OCI-LY3 (cell line): ENCODE measurements at regions not wholly inside any gene's neighbourhood (a gene's known extent, or its start where the extent isn't known, plus 50 kb on each side); places are given as distances from the start of the nearest gene placed in this dataset.

Source experiments
- EZH2phosphoT487 ChIP-seq: fragments of 200-600 bp; shearing (Covaris generic); IDR thresholded peaks from 2 replicates; pipeline ENCODE4 v1.6.1; 2018; ENCODE audit warnings: antibody characterized with exemption, mixed run types, low read depth
- TF ChIP-seq, protein P1 (sequence below): fragments of 200-600, 300-600 bp; sonication (generic); IDR thresholded peaks from 2 replicates; pipeline ENCODE4 v1.5.1; 2014; ENCODE audit warnings: antibody characterized with exemption, low read length, low read depth

DNA sequence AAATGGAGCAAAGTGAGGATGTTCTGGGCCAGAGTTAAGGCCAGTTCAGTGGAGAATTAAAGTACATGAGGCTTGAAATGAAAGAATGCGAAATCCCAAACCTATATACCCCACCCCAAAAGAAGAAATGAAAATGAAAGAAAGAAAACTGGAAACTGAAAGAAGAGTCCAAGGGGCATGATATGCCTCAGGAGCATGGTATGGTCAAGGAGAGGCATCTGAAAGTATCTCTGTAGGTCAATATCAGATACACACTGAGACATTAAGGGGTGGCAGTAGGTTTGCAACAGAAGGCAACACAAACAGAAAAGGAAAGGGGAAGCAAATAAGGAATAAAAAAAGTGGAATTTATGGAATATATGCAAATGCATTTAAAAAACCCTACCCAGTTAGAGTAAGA, 166.5 kb downstream of the COG6 start:
- TF ChIP-seq, protein P1, sequence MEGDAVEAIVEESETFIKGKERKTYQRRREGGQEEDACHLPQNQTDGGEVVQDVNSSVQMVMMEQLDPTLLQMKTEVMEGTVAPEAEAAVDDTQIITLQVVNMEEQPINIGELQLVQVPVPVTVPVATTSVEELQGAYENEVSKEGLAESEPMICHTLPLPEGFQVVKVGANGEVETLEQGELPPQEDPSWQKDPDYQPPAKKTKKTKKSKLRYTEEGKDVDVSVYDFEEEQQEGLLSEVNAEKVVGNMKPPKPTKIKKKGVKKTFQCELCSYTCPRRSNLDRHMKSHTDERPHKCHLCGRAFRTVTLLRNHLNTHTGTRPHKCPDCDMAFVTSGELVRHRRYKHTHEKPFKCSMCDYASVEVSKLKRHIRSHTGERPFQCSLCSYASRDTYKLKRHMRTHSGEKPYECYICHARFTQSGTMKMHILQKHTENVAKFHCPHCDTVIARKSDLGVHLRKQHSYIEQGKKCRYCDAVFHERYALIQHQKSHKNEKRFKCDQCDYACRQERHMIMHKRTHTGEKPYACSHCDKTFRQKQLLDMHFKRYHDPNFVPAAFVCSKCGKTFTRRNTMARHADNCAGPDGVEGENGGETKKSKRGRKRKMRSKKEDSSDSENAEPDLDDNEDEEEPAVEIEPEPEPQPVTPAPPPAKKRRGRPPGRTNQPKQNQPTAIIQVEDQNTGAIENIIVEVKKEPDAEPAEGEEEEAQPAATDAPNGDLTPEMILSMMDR = no peak
- TF ChIP-seq EZH2phosphoT487 = no peak
